ENCODE measurements at regions not wholly inside any gene's neighbourhood (a gene's known extent, or its start where the extent isn't known, plus 50 kb on each side); places are given as distances from the start of the nearest gene placed in this dataset.

GRCh38 chr7:25056368-25056767 is 68.7 kb downstream of the CYCS start:
- intact Hi-C loops (cut with DNase I): no loop called here
- Histone ChIP-seq H3K4me1 (ENCODE audit: control insufficient read depth in 2 of 3, insufficient read depth in 2 of 3, low read depth in 1 of 3, low read length in 3 of 3) (no peaks in the 10 kb centered on the region), H3K9ac (ENCODE audit: low read length in 3 of 3) (no peak overlapping the region), H3K9me3 (ENCODE audit: control insufficient read depth in 2 of 3, insufficient read depth in 1 of 3, low read length in 3 of 3) (no peaks in the 10 kb centered on the region), H3K27me3 (ENCODE audit: control insufficient read depth, insufficient read depth, low read length) (no peaks in the 10 kb centered on the region), H3K4me3 (ENCODE audit: low read length in 3 of 3) (no peak overlapping the region), H3K36me3 (ENCODE audit: control insufficient read depth in 2 of 3, insufficient read depth in 3 of 3, low read length in 3 of 3) (no peaks in the 10 kb centered on the region), H3K27ac (ENCODE audit: low read depth in 2 of 2, low read length in 2 of 2) (no peak overlapping the region)
- no peak for TF ChIP-seq CTCF (IDR thresholded peaks at IDR 0.05; ENCODE audit: borderline replicate concordance, extremely low read depth, insufficient read depth)
- DNase-seq (no peak), FAIRE-seq (no peak)

- Histone ChIP-seq H3K27me3 (ENCODE audit: control insufficient read depth, insufficient read depth, low read length) (no peaks in the 10 kb centered on the region), H3K9me3 (ENCODE audit: control insufficient read depth in 2 of 3, insufficient read depth in 1 of 3, low read length in 3 of 3) (no peaks in the 10 kb centered on the region), H3K27ac (ENCODE audit: low read depth in 2 of 2, low read length in 2 of 2) (no peak overlapping the region), H3K4me1 (ENCODE audit: control insufficient read depth in 2 of 3, insufficient read depth in 2 of 3, low read depth in 1 of 3, low read length in 3 of 3) (no peaks in the 10 kb centered on the region), H3K36me3 (ENCODE audit: control insufficient read depth in 2 of 3, insufficient read depth in 3 of 3, low read length in 3 of 3) (no peaks in the 10 kb centered on the region), H3K9ac (ENCODE audit: low read length in 3 of 3) (no peak overlapping the region), H3K4me3 (ENCODE audit: low read length in 3 of 3) (no peak overlapping the region)
- FAIRE-seq (no peak), DNase-seq (no peak)
- TF ChIP-seq CTCF (IDR thresholded peaks at IDR 0.05; ENCODE audit: borderline replicate concordance, extremely low read depth, insufficient read depth): no peak
- intact Hi-C loops (cut with DNase I): no loop called here
Measured at GRCh38 chr7:25055520-25056220, 69.4 kb downstream of the CYCS start.

DNA sequence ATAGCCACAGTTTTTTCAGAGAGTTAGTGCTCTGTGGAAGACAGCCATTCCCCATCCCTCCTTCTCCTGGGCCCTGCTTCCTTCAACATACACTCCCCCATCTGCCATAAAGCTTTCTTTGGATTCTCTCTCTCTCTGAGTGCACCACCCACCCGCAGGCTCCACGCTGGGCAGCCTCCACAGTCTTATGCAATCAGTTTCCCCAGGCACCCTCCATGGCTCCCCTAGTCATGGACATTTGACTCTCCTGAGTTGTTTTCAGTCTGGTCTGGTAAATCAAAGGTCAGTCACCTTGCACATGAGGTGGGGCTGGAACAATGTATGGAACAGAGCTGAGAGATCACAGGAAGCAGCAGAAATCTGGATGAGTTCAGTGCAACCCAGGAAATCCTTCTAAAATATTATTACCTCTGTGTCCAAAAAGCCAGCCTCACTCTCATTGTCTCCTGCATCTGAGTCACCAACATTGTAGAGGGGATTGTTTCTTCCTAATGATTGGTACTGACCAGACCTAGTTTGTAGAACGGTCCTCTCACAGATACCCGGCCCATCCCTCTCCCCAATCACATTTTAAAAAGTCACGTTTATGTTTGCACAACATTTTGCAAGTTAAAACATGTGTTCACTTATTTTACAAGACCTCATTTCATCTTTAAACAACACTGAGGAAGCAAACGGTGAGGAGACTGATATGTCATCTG is 70.1 kb downstream of the CYCS start:
- DNase-seq (no peak), FAIRE-seq (no peak)
- Histone ChIP-seq H3K9ac (ENCODE audit: low read length in 3 of 3) (no peak overlapping the region), H3K27me3 (ENCODE audit: control insufficient read depth, insufficient read depth, low read length) (no peaks in the 10 kb centered on the region), H3K4me3 (ENCODE audit: low read length in 3 of 3) (no peak overlapping the region), H3K36me3 (ENCODE audit: control insufficient read depth in 2 of 3, insufficient read depth in 3 of 3, low read length in 3 of 3) (no peaks in the 10 kb centered on the region), H3K4me1 (ENCODE audit: control insufficient read depth in 2 of 3, insufficient read depth in 2 of 3, low read depth in 1 of 3, low read length in 3 of 3) (no peaks in the 10 kb centered on the region), H3K27ac (ENCODE audit: low read depth in 2 of 2, low read length in 2 of 2) (no peak overlapping the region), H3K9me3 (ENCODE audit: control insufficient read depth in 2 of 3, insufficient read depth in 1 of 3, low read length in 3 of 3) (no peaks in the 10 kb centered on the region)
- TF ChIP-seq CTCF (IDR thresholded peaks at IDR 0.05; ENCODE audit: borderline replicate concordance, extremely low read depth, insufficient read depth): no peak
- intact Hi-C loops (cut with DNase I): no loop called here

Data from kidney (tissue), 13 donors.